ENCODE measurements at regions not wholly inside any gene's neighbourhood (a gene's known extent, or its start where the extent isn't known, plus 50 kb on each side); places are given as distances from the start of the nearest gene placed in this dataset.

- no peak for TF ChIP-seq POLR2AphosphoS5 (IDR thresholded peaks at IDR 0.05)
- no peak for TF ChIP-seq EP300 (IDR thresholded peaks at IDR 0.05)
- no peak for TF ChIP-seq CTCF (IDR thresholded peaks at IDR 0.05)
- no peak for TF ChIP-seq POLR2A (IDR thresholded peaks at IDR 0.05)
Observed at GRCh38 chr17:31792007-31792585, 66.9 kb downstream of the COPRS start.

All from stomach (tissue), 4 donors.